B cell (primary cell): ENCODE measurements at regions not wholly inside any gene's neighbourhood (a gene's known extent, or its start where the extent isn't known, plus 50 kb on each side); places are given as distances from the start of the nearest gene placed in this dataset.

ENCODE experiments used
- ATAC-seq: fragments of 200-7000 bp; cut with Tn5 transposase; one replicate; pipeline ENCODE4 v1.10.0; 2021; ENCODE audit warnings: low read depth, mild to moderate bottlenecking, moderate number of reproducible peaks, moderate library complexity
- CTCF ChIA-PET: fragments of 350-600 bp; sonication (Branson Sonifier 250); formaldehyde crosslinking; loops from one replicate; lab custom pipeline; 2021; ENCODE audit warnings: antibody characterized with exemption, inconsistent platforms; lab: Charles Lee
- POLR2A ChIA-PET: fragments of 350-600 bp; sonication (Branson Sonifier 250); formaldehyde crosslinking; loops from one replicate; lab custom pipeline; 2021; ENCODE audit warnings: antibody characterized with exemption; lab: Charles Lee
- DNase-seq: peaks from one replicate; pipeline ENCODE4 v3.0.0; 2013
- H2AFZ ChIP-seq: 2 replicates; pipeline ENCODE4 v1.6.1; 2012; ENCODE audit warnings: mild to moderate bottlenecking, low read depth, low read length; ENCODE audit not compliant: insufficient read depth, poor library complexity, severe bottlenecking
- H3K27ac ChIP-seq, 2 donors: 1 replicate in 1 of 2; 2 replicates in 1 of 2; pipeline ENCODE4 v1.5.1; 2012 to 2013; ENCODE audit warnings: low read length in 2 of 2, mild to moderate bottlenecking in 2 of 2, moderate library complexity in 1 of 2
- H3K27me3 ChIP-seq, 4 experiments: fragments of 200-600 bp in 1 of 4; sonication (generic) in 1 of 4; replicated peaks in 1 of 4; 1 replicate in 2 of 4; 2 replicates in 2 of 4; pipeline versions ENCODE4 v1.6.1 to v1.7.0; 2013 to 2016; ENCODE audit warnings: low read length in 3 of 4, mild to moderate bottlenecking in 2 of 4, mixed read lengths in 1 of 4, moderate library complexity in 1 of 4; ENCODE audit not compliant: insufficient read depth in 4 of 4, control insufficient read depth in 3 of 4; ENCODE audit errors: control extremely low read depth in 1 of 4
- H3K36me3 ChIP-seq, 2 experiments: replicated peaks in 1 of 2; 1 replicate in 1 of 2; 2 replicates in 1 of 2; pipeline versions ENCODE4 v1.6.1 to v1.7.1; 2013; ENCODE audit warnings: low read length in 1 of 2; ENCODE audit not compliant: insufficient read depth in 2 of 2, control insufficient read depth in 1 of 2; ENCODE audit errors: control extremely low read depth in 1 of 2, extremely low read depth in 1 of 2
- H3K4me1 ChIP-seq, 2 donors: fragments of 200-600 bp in 1 of 2; sonication (generic) in 1 of 2; 1 replicate in 1 of 2; 2 replicates in 1 of 2; pipeline versions ENCODE4 v1.5.1 to v1.6.1; 2013 to 2017; ENCODE audit warnings: low read length in 2 of 2; ENCODE audit not compliant: control insufficient read depth in 2 of 2, insufficient read depth in 2 of 2
- H3K4me2 ChIP-seq: replicated peaks from 2 replicates; pipeline ENCODE3; 2012; ENCODE audit warnings: mild to moderate bottlenecking, low read depth, low read length; ENCODE audit not compliant: poor library complexity, severe bottlenecking
- H3K4me3 ChIP-seq, 5 experiments: fragments of 200-600 bp in 1 of 5; sonication (generic) in 1 of 5; 1 replicate in 3 of 5; 2 replicates in 2 of 5; pipeline versions ENCODE4 v1.5.1 to v1.7.0; 2011 to 2016; ENCODE audit warnings: low read length in 4 of 5, mild to moderate bottlenecking in 4 of 5, low read depth in 2 of 5, control low read depth in 1 of 5, moderate library complexity in 1 of 5; ENCODE audit not compliant: insufficient read depth in 1 of 5; ENCODE audit errors: control extremely low read depth in 1 of 5, extremely low read depth in 1 of 5
- H3K79me2 ChIP-seq: fragments of 200-600 bp; sonication (generic); one replicate; pipeline ENCODE4 v1.6.0; 2016; ENCODE audit warnings: low read length; ENCODE audit not compliant: control insufficient read depth, insufficient read depth
- H3K9ac ChIP-seq: fragments of 200-600 bp; sonication (generic); 2 replicates; pipeline ENCODE4 v1.6.1; 2017; ENCODE audit warnings: mild to moderate bottlenecking, low read length, moderate library complexity
- H3K9me3 ChIP-seq, 3 donors: one replicate each; pipeline versions ENCODE4 v1.6.1 to v1.7.1; 2013; ENCODE audit warnings: low read length in 2 of 3; ENCODE audit not compliant: control insufficient read depth in 2 of 3, insufficient read depth in 1 of 3; ENCODE audit errors: control extremely low read depth in 1 of 3
- H4K20me1 ChIP-seq: 2 replicates; pipeline ENCODE4 v1.6.0; 2012; ENCODE audit warnings: mild to moderate bottlenecking, low read length; ENCODE audit not compliant: insufficient read depth, control insufficient read depth, poor library complexity, severe bottlenecking
- H3K27ac Mint-ChIP-seq: one replicate; pipeline ENCODE4 v1.8.0; 2021; ENCODE audit warnings: mixed read lengths
- H3K27me3 Mint-ChIP-seq: one replicate; pipeline ENCODE4 v1.8.0; 2021; ENCODE audit warnings: mixed read lengths
- H3K4me1 Mint-ChIP-seq: one replicate; pipeline ENCODE4 v1.8.0; 2021; ENCODE audit warnings: mixed read lengths
- H3K4me3 Mint-ChIP-seq: one replicate; pipeline ENCODE4 v1.8.0; 2021; ENCODE audit warnings: mixed read lengths
- H3K9me3 Mint-ChIP-seq: one replicate; pipeline ENCODE4 v1.8.0; 2022; ENCODE audit warnings: mixed read lengths; ENCODE audit not compliant: insufficient read depth
- CTCF ChIP-seq: fragments of 200-600 bp; IDR thresholded peaks from one replicate; pipeline ENCODE4 v1.8.0; 2022; ENCODE audit warnings: antibody characterized with exemption, mild to moderate bottlenecking
- EZH2 ChIP-seq: IDR thresholded peaks from 2 replicates; pipeline ENCODE4 v1.6.1; 2012; ENCODE audit warnings: borderline replicate concordance, low read depth, mild to moderate bottlenecking, moderate library complexity, low read length; ENCODE audit not compliant: insufficient read depth, poor library complexity, severe bottlenecking
- WGBS: methylation state at CpG from one replicate; pipeline ENCODE4 v1.1.5; 2013; ENCODE audit warnings: missing lambda C conversion rate; ENCODE audit not compliant: insufficient coverage; 5-methylcytosine and 5-hydroxymethylcytosine counted together
- intact Hi-C: fragments of 100-400 bp; cut with micrococcal nuclease; formaldehyde crosslinking; loops from one replicate; pipeline ENCODE4 v1.10.0; 2022

- no peak overlapping the region for H3K27ac Mint-ChIP-seq
- no peak overlapping the region for H3K4me2 ChIP-seq
- H3K4me1 ChIP-seq, result no peaks in the 10 kb centered on the region
- no peak overlapping the region for H3K9ac ChIP-seq
- H3K79me2 ChIP-seq, result no peaks in the 10 kb centered on the region
- intact Hi-C loops, result loop anchor here (10.0 kb wide), 1 partner anchor 1220 kb away; no protein-coding TSS in a partner anchor
- ChIA-PET POLR2A (no interaction called here), CTCF (interaction anchor here (0.7 kb wide), 1 partner anchor 545 kb away, joined by 3 read pairs; no protein-coding TSS in a partner anchor)
- H3K9me3 ChIP-seq, result no peaks in the 10 kb centered on the region
- no peak overlapping the region for H3K4me3 Mint-ChIP-seq
- no peaks in the 10 kb centered on the region for H3K4me1 Mint-ChIP-seq
- 90% methylated on average over 2 of the region's 6 CpGs for whole genome bisulfite sequencing
- DNase-seq (no peak), ATAC-seq (no peak)
- H3K27me3 ChIP-seq, result no peaks in the 10 kb centered on the region
- H3K4me3 ChIP-seq, result no peak overlapping the region
- H3K36me3 ChIP-seq, result no peaks in the 10 kb centered on the region
- no peaks in the 10 kb centered on the region for H4K20me1 ChIP-seq
- peaks cover 27% of the 10 kb centered on the region for H3K27me3 Mint-ChIP-seq
- no peaks in the 10 kb centered on the region for H3K9me3 Mint-ChIP-seq
- TF ChIP-seq CTCF (no peak), EZH2 (no peak)
- H2AFZ ChIP-seq, result no peak overlapping the region
- no peak overlapping the region for H3K27ac ChIP-seq
Observed at GRCh38 chr17:14815079-14815478, 450.0 kb downstream of the PMP22 start.

- no peak overlapping the region for H3K27ac Mint-ChIP-seq
- CTCF ChIA-PET, result interaction anchor here (0.6 to 0.9 kb wide), 3 partner anchors 11 to 1051 kb away, joined by 3 read pairs; no protein-coding TSS in a partner anchor
Observed at GRCh38 chr17:14813649-14814370, 451.3 kb downstream of the PMP22 start.

More at GRCh38 chr17:14813649-14814370, 451.3 kb downstream of the PMP22 start:
- Mint-ChIP-seq H3K27me3 (peaks cover 23% of the 10 kb centered on the region), H3K9me3 (no peaks in the 10 kb centered on the region), H3K4me3 (no peak overlapping the region), H3K4me1 (no peaks in the 10 kb centered on the region)
- DNase-seq (peak; percentile 4), ATAC-seq (no peak)
- TF ChIP-seq EZH2, result no peak
- peak; percentile 46 for TF ChIP-seq CTCF
- Histone ChIP-seq H3K4me1 (no peaks in the 10 kb centered on the region), H3K9ac (no peak overlapping the region), H4K20me1 (no peaks in the 10 kb centered on the region), H3K4me3 (no peak overlapping the region), H3K27ac (no peak overlapping the region), H3K4me2 (no peak overlapping the region), H3K36me3 (no peaks in the 10 kb centered on the region), H2AFZ (no peak overlapping the region), H3K27me3 (no peaks in the 10 kb centered on the region), H3K79me2 (no peaks in the 10 kb centered on the region), H3K9me3 (peaks cover 0 to under 1% (median 0%) of the 10 kb centered on the region in 3 donors)
- 39% methylated on average over 13 of the region's 18 CpGs for WGBS
- intact Hi-C loops, result loop anchor here (10.0 kb wide), 1 partner anchor 1219 kb away; no protein-coding TSS in a partner anchor
- POLR2A ChIA-PET, result no interaction called here
